Stimulated activated CD8-positive, alpha-beta memory T cell treated with anti-CD3 and anti-CD28 coated beads, Interleukin-15, amount 100 ng/mL, for 48 hours (primary cell): ENCODE measurements at regions not wholly inside any gene's neighbourhood (a gene's known extent, or its start where the extent isn't known, plus 50 kb on each side); places are given as distances from the start of the nearest gene placed in this dataset.
A peak's percentile ranks its signal among the peaks of the same experiment; 100 is the strongest.

Source experiments
- DNase-seq, 2 donors: peaks; one replicate each; pipeline ENCODE4 v3.0.0-alpha.2; 2020; ENCODE audit warnings: low read depth in 2 of 2

DNA sequence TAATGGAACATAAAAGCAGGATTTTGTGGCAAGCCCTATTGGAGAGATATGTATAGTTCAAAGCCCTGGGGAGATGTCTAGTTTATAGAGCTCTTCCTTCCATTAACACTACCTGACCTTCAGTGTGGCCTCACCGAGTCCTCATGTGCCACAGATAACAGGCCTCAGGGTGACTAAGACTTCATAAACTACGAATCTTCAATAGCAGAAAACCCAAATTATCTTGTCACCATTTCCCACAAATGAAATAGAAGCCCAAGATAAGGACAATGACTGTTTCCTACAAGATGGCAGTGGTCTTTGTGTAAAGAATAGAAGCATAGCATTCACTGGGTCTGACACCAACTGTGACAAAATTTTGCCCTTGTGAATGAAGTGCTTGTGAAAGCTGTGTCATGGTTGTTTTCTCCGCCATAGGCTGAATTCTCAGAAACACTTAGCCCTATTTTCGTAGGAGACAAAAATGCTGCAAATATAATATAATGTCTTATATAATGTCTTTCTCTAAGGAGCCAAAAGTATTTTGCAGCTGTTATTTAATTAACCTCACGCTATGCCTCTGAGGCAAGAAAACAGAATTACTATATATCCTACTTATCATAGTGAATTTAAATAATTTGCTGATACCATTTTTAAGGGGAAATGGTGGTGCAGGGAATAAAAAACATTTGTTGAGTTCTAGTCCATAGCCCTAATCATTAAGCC, 136.7 kb upstream of the CWC22 start:
- DNase-seq = no peak

DNA sequence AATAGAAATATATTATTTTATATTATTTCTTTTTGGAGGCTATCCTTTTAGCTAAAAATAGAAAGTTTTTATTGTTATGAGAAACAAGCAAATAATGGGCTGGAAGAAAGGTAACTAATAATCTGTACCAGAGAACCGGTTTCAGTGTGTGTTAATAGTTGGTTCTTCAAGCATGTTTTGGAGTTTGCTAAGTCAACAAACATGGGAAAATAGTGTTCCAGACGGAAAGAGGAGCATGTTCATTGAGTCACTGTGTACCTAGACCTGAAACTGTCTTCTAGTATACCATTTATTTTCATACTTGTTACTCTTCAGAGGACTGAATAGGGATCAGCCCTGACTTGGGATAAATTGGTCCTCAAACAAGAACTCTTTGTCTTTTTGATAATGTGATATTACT, 134.5 kb upstream of the CWC22 start:
- no peak for DNase-seq

DNA sequence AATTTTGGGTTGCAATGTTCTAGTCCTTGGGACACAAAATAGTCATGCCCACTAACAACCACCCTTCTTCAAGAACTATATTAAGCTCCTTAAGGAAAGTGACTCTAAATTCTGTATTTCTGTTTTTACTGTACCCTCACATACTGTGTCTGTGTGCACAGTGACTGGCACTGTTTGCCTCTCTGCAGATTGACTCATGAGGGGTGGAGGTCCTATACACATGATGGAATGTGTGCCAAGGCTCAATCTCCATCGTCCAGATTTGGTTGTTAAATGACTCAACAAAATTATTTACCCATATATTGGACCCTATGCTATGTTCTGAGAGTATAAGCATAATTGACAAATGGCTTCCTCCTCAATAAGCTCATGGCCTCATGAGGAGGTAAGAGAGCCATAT, 126.6 kb upstream of the CWC22 start:
- DNase-seq = no peak

GRCh38 chr2:180130403-180130802, 123.3 kb upstream of the CWC22 start:
- DNase-seq = no peak

- no peak for DNase-seq
Measured at GRCh38 chr2:180128861-180129260, 121.8 kb upstream of the CWC22 start.

- DNase-seq = peak; percentile 2 to 11
Measured at GRCh38 chr2:180125245-180125962, 118.3 kb upstream of the CWC22 start.

GRCh38 chr2:180124273-180125139, 117.4 kb upstream of the CWC22 start:
- DNase-seq = no peak

DNA sequence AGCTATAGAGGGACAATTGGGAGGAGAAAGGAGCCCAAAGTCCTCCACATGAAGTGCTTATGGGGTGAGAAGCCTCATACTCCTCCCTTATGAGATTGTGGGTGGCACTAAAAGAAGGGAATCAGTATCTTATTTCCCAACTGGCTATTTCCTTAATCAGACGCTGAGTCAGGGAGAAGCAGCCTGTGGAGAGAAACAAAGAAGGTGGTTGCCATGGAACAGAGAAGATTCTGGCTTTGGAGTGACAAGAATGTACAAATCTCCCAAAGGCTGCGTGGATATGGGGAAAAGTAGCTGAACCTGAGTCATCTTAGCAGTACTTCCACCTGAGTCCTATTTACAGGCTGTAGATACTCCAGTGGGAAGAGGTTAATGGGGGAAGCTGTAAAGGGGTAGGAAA, 115.8 kb upstream of the CWC22 start:
- DNase-seq = no peak

GRCh38 chr2:180115675-180116074, 108.6 kb upstream of the CWC22 start:
- DNase-seq = no peak

- DNase-seq = no peak
Measured at GRCh38 chr2:180115269-180115668, 108.2 kb upstream of the CWC22 start.

DNA sequence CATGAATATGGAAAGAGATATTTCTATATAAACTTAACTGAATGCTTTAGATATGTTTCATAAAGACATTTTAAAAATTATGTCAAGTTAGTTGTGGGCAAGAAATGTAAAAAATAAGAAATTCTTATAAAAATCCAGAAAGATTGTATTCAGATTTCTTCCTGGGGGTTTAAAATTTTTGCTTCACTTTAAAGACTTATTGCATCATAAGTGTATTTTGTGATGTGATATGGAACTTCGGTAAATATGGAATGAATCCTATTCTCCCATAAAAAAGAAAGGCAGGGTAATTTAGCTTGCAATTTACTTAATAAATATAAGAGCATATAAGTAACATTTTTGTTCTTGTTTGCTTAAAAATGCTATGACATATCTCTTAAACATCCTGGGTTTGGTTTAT, 104.8 kb upstream of the CWC22 start:
- DNase-seq = no peak

GRCh38 chr2:180110469-180110868, 103.4 kb upstream of the CWC22 start:
- no peak for DNase-seq

GRCh38 chr2:180101846-180102245, 94.7 kb upstream of the CWC22 start:
- DNase-seq = no peak

DNA sequence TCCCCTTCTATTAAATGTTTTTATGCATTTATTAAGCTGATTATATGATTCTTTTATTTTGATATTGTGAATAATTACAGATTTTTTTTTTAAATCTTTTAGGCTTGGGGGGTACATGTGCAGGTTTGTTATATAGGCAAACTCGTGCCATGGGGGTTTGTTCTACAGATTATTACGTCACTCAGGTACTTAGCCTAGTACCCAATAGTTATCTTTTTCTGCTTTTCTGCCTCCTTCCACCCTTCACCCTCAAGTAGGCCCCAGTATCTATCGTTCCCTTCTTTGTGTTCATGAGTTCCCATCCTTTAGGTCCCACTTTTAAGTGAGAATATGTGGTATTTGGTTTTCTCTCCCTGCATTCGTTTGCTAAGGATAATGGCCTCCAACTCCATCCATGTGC, 92.2 kb upstream of the CWC22 start:
- no peak for DNase-seq

- no peak for DNase-seq
Measured at GRCh38 chr2:180085144-180085543, 78.0 kb upstream of the CWC22 start.

GRCh38 chr2:180077295-180077906, 70.3 kb upstream of the CWC22 start:
- DNase-seq = no peak

DNA sequence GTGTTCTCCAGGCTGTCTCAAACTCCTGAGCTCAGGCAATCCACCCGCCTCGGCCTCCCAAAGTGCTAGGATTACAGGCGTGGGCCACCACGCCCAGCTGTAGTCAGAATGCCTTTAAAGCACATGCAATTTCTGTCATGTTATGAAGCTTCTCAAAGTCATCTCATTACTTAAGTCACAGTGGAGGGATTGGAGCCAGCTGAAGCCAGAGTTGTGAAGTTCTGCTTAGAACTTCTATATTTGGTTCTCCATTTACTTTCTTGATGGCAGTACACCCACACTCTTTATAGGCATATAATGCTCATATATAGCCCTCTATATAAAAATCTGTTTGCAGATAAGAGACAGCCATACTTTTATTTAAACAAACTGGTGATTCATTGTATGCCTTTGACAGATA, 68.8 kb upstream of the CWC22 start:
- DNase-seq = no peak

DNA sequence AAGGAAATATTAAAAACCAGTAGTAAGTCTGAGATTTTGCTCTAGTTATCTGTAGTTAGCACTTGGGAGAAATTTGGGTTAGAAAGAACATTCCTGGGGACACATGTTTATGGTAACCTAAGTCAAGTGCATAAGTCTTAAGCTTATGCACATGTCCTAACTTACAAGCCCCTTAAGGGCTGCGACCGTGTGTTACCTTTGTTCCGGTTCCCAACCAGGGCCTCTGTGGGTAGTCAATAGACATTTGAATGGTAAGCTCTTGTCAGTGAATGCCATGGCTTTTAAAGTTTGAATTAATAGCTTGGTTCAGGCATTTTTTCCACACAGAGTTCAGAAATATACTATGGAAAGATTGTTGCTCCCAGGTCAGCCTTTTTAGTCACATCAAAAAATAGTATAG, 64.7 kb upstream of the CWC22 start:
- DNase-seq = no peak

GRCh38 chr2:180063494-180064092, 56.5 kb upstream of the CWC22 start:
- DNase-seq = no peak

- no peak for DNase-seq
Measured at GRCh38 chr2:180062178-180062577, 55.1 kb upstream of the CWC22 start.

- DNase-seq = no peak
Measured at GRCh38 chr2:180061546-180061945, 54.4 kb upstream of the CWC22 start.

GRCh38 chr2:180061085-180061484, 54.0 kb upstream of the CWC22 start:
- no peak for DNase-seq
